ENCODE measurements at regions not wholly inside any gene's neighbourhood (a gene's known extent, or its start where the extent isn't known, plus 50 kb on each side); places are given as distances from the start of the nearest gene placed in this dataset.

GRCh38 chr11:29781268-29781667, 235.6 kb downstream of the KCNA4 start:
- DNase-seq, result no peak

- DNase-seq, result no peak
Observed at GRCh38 chr11:29780756-29781155, 236.1 kb downstream of the KCNA4 start.

- peak; percentile 21 for DNase-seq
Observed at GRCh38 chr11:29773656-29774264, 243.1 kb downstream of the KCNA4 start.

GRCh38 chr11:29756871-29757270, 260.0 kb downstream of the KCNA4 start:
- DNase-seq, result no peak

GRCh38 chr11:29755474-29755873, 261.4 kb downstream of the KCNA4 start:
- DNase-seq, result no peak

- DNase-seq, result no peak
Observed at GRCh38 chr11:29751618-29752017, 265.2 kb downstream of the KCNA4 start.

GRCh38 chr11:29750392-29750791, 266.4 kb downstream of the KCNA4 start:
- DNase-seq, result no peak

GRCh38 chr11:29734287-29734686, 282.5 kb downstream of the KCNA4 start:
- DNase-seq, result no peak

GRCh38 chr11:29713831-29714320, 303.0 kb downstream of the KCNA4 start:
- DNase-seq, result no peak

- DNase-seq, result no peak
Observed at GRCh38 chr11:29712616-29713015, 304.2 kb downstream of the KCNA4 start.

GRCh38 chr11:29707924-29708323, 308.9 kb downstream of the KCNA4 start:
- DNase-seq, result no peak

- DNase-seq, result no peak
Observed at GRCh38 chr11:29685361-29685760, 331.5 kb downstream of the KCNA4 start.

- DNase-seq, result no peak
Observed at GRCh38 chr11:29682856-29683255, 334.0 kb downstream of the KCNA4 start.

- DNase-seq, result no peak
Observed at GRCh38 chr11:29679996-29680395, 336.8 kb downstream of the KCNA4 start.

GRCh38 chr11:29676993-29677392, 339.8 kb downstream of the KCNA4 start:
- no peak for DNase-seq

GRCh38 chr11:29669310-29669709, 347.5 kb downstream of the KCNA4 start:
- DNase-seq, result no peak

GRCh38 chr11:29657709-29658108, 359.1 kb downstream of the KCNA4 start:
- DNase-seq, result no peak

- DNase-seq, result no peak
Observed at GRCh38 chr11:29656597-29656996, 360.2 kb downstream of the KCNA4 start.

- no peak for DNase-seq
Observed at GRCh38 chr11:29645373-29645772, 371.5 kb downstream of the KCNA4 start.

- peak; percentile 38 for DNase-seq
Observed at GRCh38 chr11:29641201-29641600, 375.6 kb downstream of the KCNA4 start.

- no peak for DNase-seq
Observed at GRCh38 chr11:29634744-29635143, 382.1 kb downstream of the KCNA4 start.

GRCh38 chr11:29634244-29634643, 382.6 kb downstream of the KCNA4 start:
- DNase-seq, result no peak

- DNase-seq, result peak; percentile 17
Observed at GRCh38 chr11:29629286-29629685, 387.5 kb downstream of the KCNA4 start.

- DNase-seq, result no peak
Observed at GRCh38 chr11:29628609-29629008, 388.2 kb downstream of the KCNA4 start.

- no peak for DNase-seq
Observed at GRCh38 chr11:29627541-29627940, 389.3 kb downstream of the KCNA4 start.
